SK-N-SH treated with all-trans-retinoic acid at 6 μM for 48 hours (cell line): ENCODE measurements at regions not wholly inside any gene's neighbourhood (a gene's known extent, or its start where the extent isn't known, plus 50 kb on each side); places are given as distances from the start of the nearest gene placed in this dataset.
"Not testable (repeated sequence)": the region's sequence is repeated elsewhere in the genome, so short reads cannot be mapped to it uniquely, and the experiment has no call there.

ENCODE experiments used
- ARNTL ChIP-seq: fragments of 450-650 bp; formaldehyde crosslinking; IDR thresholded peaks from 2 replicates; pipeline ENCODE4 v1.5.0; 2020; ENCODE audit warnings: low read depth, mild to moderate bottlenecking, moderate library complexity, borderline replicate concordance
- CSDC2 ChIP-seq: fragments of 250-450 bp; sonication (Bioruptor Pico); IDR thresholded peaks from 2 replicates; pipeline ENCODE4 v1.5.0; 2020; ENCODE audit warnings: mild to moderate bottlenecking, moderate library complexity
- CSRNP3 ChIP-seq: fragments of 250-450 bp; sonication (Bioruptor Pico); IDR thresholded peaks from 2 replicates; pipeline ENCODE4 v1.5.1; 2021; ENCODE audit warnings: mild to moderate bottlenecking, moderate library complexity
- ESRRG ChIP-seq: fragments of 250-450 bp; sonication (Bioruptor Pico); IDR thresholded peaks from 2 replicates; pipeline ENCODE4 v1.6.1; 2021; ENCODE audit warnings: mild to moderate bottlenecking
- POU6F1 ChIP-seq: fragments of 250-450 bp; sonication (Bioruptor Pico); IDR thresholded peaks from 2 replicates; pipeline ENCODE4 v1.8.0; 2021; ENCODE audit warnings: low read depth, mild to moderate bottlenecking, moderate library complexity, borderline replicate concordance
- PPARA ChIP-seq: fragments of 250-450 bp; sonication (Bioruptor Pico); IDR thresholded peaks from 2 replicates; pipeline ENCODE4 v1.5.0; 2020; ENCODE audit warnings: mild to moderate bottlenecking, borderline replicate concordance
- TCF4 ChIP-seq: fragments of 250-450 bp; sonication (Bioruptor Pico); IDR thresholded peaks from 2 replicates; pipeline ENCODE4 v1.8.0; 2021; ENCODE audit warnings: mild to moderate bottlenecking, moderate library complexity, borderline replicate concordance
- TOX ChIP-seq: fragments of 250-450 bp; sonication (Bioruptor Pico); IDR thresholded peaks from 2 replicates; pipeline ENCODE4 v1.8.0; 2021; ENCODE audit warnings: mild to moderate bottlenecking, moderate library complexity, borderline replicate concordance
- ZC3H10 ChIP-seq: fragments of 250-450 bp; sonication (Bioruptor Pico); IDR thresholded peaks from 2 replicates; pipeline ENCODE4 v1.5.1; 2021; ENCODE audit warnings: mild to moderate bottlenecking, moderate library complexity
- ZNF8 ChIP-seq: fragments of 450-650 bp; formaldehyde crosslinking; IDR thresholded peaks from 2 replicates; pipeline ENCODE4 v1.5.0; 2020; ENCODE audit warnings: mild to moderate bottlenecking, moderate library complexity
- TF ChIP-seq, protein P1 (sequence below): fragments of 250-450 bp; sonication (Bioruptor Pico); IDR thresholded peaks from 2 replicates; pipeline ENCODE4 v1.8.0; 2020; ENCODE audit warnings: mild to moderate bottlenecking, moderate library complexity, borderline replicate concordance
- TF ChIP-seq, protein P2 (sequence below): fragments of 250-450 bp; sonication (Bioruptor Pico); IDR thresholded peaks from 2 replicates; pipeline ENCODE4 v1.5.0; 2020; ENCODE audit warnings: mild to moderate bottlenecking, moderate library complexity
- TF ChIP-seq, protein P3 (sequence below): fragments of 250-450 bp; sonication (Bioruptor Pico); IDR thresholded peaks from 2 replicates; pipeline ENCODE4 v1.5.1; 2020; ENCODE audit warnings: low read depth, mild to moderate bottlenecking, moderate library complexity

DNA sequence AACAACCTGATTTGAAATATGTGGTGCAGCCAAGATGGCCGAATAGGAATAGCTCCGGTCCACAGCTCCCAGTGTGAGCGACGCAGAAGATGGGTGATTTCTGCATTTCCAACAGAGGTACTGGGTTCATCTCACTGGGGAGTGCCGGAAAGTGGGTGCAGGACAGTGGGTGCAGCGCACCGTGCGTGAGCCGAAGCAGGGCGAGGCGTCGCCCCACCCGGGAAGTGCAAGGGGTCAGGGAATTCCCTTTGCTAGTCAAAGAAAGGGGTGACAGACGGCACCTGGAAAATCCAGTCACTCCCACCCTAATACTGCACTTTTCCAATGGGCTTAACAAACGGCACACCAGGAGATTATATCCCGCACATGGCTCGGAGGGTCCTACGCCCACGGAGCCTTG, 365.9 kb upstream of the PDZRN3 start:
- TF ChIP-seq, protein P1, sequence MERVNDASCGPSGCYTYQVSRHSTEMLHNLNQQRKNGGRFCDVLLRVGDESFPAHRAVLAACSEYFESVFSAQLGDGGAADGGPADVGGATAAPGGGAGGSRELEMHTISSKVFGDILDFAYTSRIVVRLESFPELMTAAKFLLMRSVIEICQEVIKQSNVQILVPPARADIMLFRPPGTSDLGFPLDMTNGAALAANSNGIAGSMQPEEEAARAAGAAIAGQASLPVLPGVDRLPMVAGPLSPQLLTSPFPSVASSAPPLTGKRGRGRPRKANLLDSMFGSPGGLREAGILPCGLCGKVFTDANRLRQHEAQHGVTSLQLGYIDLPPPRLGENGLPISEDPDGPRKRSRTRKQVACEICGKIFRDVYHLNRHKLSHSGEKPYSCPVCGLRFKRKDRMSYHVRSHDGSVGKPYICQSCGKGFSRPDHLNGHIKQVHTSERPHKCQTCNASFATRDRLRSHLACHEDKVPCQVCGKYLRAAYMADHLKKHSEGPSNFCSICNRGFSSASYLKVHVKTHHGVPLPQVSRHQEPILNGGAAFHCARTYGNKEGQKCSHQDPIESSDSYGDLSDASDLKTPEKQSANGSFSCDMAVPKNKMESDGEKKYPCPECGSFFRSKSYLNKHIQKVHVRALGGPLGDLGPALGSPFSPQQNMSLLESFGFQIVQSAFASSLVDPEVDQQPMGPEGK (CRISPR knock-in tag): not testable (repeated sequence)
- TF ChIP-seq, protein P2, sequence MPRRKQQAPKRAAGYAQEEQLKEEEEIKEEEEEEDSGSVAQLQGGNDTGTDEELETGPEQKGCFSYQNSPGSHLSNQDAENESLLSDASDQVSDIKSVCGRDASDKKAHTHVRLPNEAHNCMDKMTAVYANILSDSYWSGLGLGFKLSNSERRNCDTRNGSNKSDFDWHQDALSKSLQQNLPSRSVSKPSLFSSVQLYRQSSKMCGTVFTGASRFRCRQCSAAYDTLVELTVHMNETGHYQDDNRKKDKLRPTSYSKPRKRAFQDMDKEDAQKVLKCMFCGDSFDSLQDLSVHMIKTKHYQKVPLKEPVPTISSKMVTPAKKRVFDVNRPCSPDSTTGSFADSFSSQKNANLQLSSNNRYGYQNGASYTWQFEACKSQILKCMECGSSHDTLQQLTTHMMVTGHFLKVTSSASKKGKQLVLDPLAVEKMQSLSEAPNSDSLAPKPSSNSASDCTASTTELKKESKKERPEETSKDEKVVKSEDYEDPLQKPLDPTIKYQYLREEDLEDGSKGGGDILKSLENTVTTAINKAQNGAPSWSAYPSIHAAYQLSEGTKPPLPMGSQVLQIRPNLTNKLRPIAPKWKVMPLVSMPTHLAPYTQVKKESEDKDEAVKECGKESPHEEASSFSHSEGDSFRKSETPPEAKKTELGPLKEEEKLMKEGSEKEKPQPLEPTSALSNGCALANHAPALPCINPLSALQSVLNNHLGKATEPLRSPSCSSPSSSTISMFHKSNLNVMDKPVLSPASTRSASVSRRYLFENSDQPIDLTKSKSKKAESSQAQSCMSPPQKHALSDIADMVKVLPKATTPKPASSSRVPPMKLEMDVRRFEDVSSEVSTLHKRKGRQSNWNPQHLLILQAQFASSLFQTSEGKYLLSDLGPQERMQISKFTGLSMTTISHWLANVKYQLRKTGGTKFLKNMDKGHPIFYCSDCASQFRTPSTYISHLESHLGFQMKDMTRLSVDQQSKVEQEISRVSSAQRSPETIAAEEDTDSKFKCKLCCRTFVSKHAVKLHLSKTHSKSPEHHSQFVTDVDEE (CRISPR knock-in tag): not testable (repeated sequence)
- not testable (repeated sequence) for TF ChIP-seq TOX (CRISPR knock-in tag); POU6F1 (CRISPR knock-in tag); CSDC2; ARNTL (CRISPR knock-in tag); ESRRG (CRISPR knock-in tag); CSRNP3 (CRISPR knock-in tag); ZNF8 (CRISPR knock-in tag); PPARA; TCF4 (CRISPR knock-in tag); ZC3H10 (CRISPR knock-in tag)
- TF ChIP-seq, protein P3, sequence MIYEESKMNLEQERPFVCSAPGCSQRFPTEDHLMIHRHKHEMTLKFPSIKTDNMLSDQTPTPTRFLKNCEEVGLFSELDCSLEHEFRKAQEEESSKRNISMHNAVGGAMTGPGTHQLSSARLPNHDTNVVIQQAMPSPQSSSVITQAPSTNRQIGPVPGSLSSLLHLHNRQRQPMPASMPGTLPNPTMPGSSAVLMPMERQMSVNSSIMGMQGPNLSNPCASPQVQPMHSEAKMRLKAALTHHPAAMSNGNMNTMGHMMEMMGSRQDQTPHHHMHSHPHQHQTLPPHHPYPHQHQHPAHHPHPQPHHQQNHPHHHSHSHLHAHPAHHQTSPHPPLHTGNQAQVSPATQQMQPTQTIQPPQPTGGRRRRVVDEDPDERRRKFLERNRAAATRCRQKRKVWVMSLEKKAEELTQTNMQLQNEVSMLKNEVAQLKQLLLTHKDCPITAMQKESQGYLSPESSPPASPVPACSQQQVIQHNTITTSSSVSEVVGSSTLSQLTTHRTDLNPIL: not testable (repeated sequence)
